ENCODE measurements at regions not wholly inside any gene's neighbourhood (a gene's known extent, or its start where the extent isn't known, plus 50 kb on each side); places are given as distances from the start of the nearest gene placed in this dataset.

DNA sequence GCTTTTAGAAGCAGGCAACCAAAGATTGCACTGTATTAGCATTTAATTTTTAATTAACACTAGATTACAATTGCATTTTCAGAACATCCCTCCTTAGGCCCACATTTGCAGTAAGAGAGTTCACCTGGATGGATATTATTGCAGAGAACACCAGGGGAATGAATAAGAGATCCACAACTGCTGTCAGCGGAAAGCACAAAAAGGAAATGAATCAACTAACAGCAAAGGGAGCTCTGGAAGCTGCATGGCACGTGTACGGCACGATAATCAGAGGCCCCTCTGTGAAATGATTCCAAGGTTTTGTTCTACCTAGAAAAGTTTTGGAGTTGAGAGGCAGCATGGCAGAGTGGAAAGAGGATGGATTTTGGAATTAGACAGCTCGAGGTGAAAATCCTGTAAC is 361.2 kb upstream of the C9orf72 start:
- Histone ChIP-seq H3K4me3 (no peak overlapping the region), H3K27me3 (no peaks in the 10 kb centered on the region), H3K27ac (no peak overlapping the region), H3K9me3 (no peaks in the 10 kb centered on the region), H3K36me3 (no peaks in the 10 kb centered on the region), H3K4me1 (no peaks in the 10 kb centered on the region)
- intact Hi-C loops (cut with DNase I) = no loop called here
- TF ChIP-seq POLR2A (IDR thresholded peaks at IDR 0.05) = no peak
- TF ChIP-seq, protein P1, sequence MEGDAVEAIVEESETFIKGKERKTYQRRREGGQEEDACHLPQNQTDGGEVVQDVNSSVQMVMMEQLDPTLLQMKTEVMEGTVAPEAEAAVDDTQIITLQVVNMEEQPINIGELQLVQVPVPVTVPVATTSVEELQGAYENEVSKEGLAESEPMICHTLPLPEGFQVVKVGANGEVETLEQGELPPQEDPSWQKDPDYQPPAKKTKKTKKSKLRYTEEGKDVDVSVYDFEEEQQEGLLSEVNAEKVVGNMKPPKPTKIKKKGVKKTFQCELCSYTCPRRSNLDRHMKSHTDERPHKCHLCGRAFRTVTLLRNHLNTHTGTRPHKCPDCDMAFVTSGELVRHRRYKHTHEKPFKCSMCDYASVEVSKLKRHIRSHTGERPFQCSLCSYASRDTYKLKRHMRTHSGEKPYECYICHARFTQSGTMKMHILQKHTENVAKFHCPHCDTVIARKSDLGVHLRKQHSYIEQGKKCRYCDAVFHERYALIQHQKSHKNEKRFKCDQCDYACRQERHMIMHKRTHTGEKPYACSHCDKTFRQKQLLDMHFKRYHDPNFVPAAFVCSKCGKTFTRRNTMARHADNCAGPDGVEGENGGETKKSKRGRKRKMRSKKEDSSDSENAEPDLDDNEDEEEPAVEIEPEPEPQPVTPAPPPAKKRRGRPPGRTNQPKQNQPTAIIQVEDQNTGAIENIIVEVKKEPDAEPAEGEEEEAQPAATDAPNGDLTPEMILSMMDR (IDR thresholded peaks at IDR 0.05) = no peak
- DNase-seq (no peak), ATAC-seq (no peak)
- 49% methylated on average over 5 of the region's 5 CpGs for WGBS (ENCODE audit: insufficient coverage, low coverage, low lambda C conversion rate, missing lambda C conversion rate)

DNA sequence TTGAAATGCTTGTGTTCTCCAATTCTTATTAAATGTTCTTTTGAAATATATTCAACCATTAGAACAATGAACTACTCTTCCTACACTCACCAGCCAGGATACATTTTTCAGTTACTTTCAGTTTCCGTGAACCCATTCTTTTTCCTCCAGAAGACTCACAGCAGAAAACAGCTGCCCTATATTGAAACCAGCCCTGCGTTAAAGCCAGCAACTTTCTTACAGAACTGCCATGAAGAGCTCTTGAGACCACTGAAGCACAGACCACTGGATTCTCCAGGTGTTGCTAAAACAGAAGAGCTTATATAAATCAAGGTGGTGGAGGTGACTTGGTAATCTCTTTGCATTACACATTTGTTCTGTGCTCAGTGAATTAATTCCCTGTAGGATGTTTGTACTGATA is 365.9 kb upstream of the C9orf72 start:
- no peak overlapping the region for H3K27ac ChIP-seq
- no peaks in the 10 kb centered on the region for H3K36me3 ChIP-seq
- H3K4me3 ChIP-seq = no peak overlapping the region
- H3K27me3 ChIP-seq = no peaks in the 10 kb centered on the region
- no peaks in the 10 kb centered on the region for H3K4me1 ChIP-seq
- DNase-seq (no peak), ATAC-seq (no peak)
- WGBS (ENCODE audit: insufficient coverage, low coverage, low lambda C conversion rate, missing lambda C conversion rate) = 64% methylated on average over 2 of the region's 2 CpGs
- TF ChIP-seq, protein P1 (IDR thresholded peaks at IDR 0.05) = no peak
- TF ChIP-seq POLR2A (IDR thresholded peaks at IDR 0.05) = no peak
- intact Hi-C loops (cut with DNase I) = no loop called here
- H3K9me3 ChIP-seq = no peaks in the 10 kb centered on the region

DNA sequence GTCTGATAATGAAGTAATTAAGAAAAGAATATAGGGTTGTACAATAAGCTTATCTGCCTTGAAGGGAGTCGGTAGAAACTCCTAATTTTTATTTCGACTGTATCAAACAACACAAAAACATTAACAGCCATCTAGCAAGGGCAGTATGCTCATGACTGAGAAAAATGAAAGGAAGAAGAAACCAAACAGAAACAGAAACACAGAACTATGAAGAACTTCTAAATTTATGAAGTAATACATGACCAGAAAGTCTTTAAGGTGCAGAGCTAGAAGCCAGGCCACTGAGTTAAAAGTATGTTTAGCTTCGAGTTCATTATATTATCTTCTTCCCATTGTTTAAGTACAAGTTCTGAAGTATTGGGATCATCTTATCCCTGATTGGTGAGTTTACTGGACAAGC is 367.3 kb upstream of the C9orf72 start:
- 65% methylated on average over 3 of the region's 3 CpGs for WGBS (ENCODE audit: insufficient coverage, low coverage, low lambda C conversion rate, missing lambda C conversion rate)
- DNase-seq = no peak
- TF ChIP-seq, protein P1 (IDR thresholded peaks at IDR 0.05) = no peak
- no peak for TF ChIP-seq POLR2A (IDR thresholded peaks at IDR 0.05)

DNA sequence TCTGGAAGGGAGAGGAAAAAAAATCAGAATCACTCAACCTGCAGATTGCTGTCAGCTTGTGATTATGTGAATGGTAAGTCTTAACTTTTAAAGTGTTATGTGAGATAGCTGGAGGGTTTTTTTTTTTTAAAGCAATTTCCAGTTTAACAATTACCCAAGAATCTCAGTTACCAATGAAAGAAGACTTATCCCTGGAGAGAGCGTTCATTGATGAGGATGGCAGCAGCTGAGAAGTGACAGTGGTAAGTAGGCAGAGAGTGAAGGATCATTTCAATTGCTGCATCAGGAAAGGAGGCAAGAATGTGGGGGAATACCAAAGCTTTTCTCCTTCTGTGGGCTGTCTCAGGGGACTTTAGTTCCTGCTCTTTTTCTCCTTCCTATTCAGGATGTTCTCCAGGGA is 370.2 kb upstream of the C9orf72 start:
- H3K4me3 ChIP-seq = no peak overlapping the region
- DNase-seq (no peak), ATAC-seq (no peak)
- WGBS (ENCODE audit: insufficient coverage, low coverage, low lambda C conversion rate, missing lambda C conversion rate) = 53% methylated on average over 1 of the region's 1 CpG
- H3K27me3 ChIP-seq = no peaks in the 10 kb centered on the region
- TF ChIP-seq, protein P1 (IDR thresholded peaks at IDR 0.05) = no peak
- no peak for TF ChIP-seq POLR2A (IDR thresholded peaks at IDR 0.05)
- no peaks in the 10 kb centered on the region for H3K9me3 ChIP-seq
- H3K36me3 ChIP-seq = no peaks in the 10 kb centered on the region
- no peaks in the 10 kb centered on the region for H3K4me1 ChIP-seq
- no peak overlapping the region for H3K27ac ChIP-seq
- intact Hi-C loops (cut with DNase I) = no loop called here

More for the DNA sequence above, 367.3 kb upstream of the C9orf72 start:
- Histone ChIP-seq H3K27ac (no peak overlapping the region), H3K4me3 (no peak overlapping the region), H3K27me3 (no peaks in the 10 kb centered on the region), H3K36me3 (no peaks in the 10 kb centered on the region), H3K4me1 (no peaks in the 10 kb centered on the region), H3K9me3 (no peaks in the 10 kb centered on the region)
- no peak for ATAC-seq
- intact Hi-C loops (cut with DNase I) = no loop called here

DNA sequence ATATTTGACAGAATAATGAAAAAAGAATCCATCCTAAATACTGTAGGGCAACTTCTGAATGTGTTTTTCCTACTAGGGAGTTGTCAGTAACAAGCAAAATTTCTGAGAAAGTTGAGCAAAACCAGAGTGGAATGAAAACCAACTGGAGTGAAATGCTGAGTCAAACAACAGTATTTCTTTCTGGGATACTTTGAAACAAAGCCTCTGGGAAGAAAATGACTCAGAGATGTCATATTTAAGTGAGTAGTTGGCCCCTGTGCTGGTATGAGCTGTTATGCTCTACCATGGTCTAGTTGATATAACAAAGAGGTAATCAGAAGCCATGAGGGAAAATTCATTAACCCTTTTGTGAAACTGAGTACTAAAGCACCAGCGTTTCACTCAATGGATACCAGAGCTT is 372.1 kb upstream of the C9orf72 start:
- WGBS (ENCODE audit: insufficient coverage, low coverage, low lambda C conversion rate, missing lambda C conversion rate) = 0% methylated on average over 1 of the region's 1 CpG
- Histone ChIP-seq H3K4me1 (no peaks in the 10 kb centered on the region), H3K9me3 (no peaks in the 10 kb centered on the region), H3K27me3 (no peaks in the 10 kb centered on the region), H3K27ac (no peak overlapping the region), H3K4me3 (no peak overlapping the region), H3K36me3 (no peaks in the 10 kb centered on the region)
- DNase-seq (no peak), ATAC-seq (no peak)
- TF ChIP-seq POLR2A (IDR thresholded peaks at IDR 0.05) = no peak
- TF ChIP-seq, protein P1 (IDR thresholded peaks at IDR 0.05) = no peak
- intact Hi-C loops (cut with DNase I) = no loop called here

Data from right lobe of liver (tissue), 6 donors.